ENCODE measurements at regions not wholly inside any gene's neighbourhood (a gene's known extent, or its start where the extent isn't known, plus 50 kb on each side); places are given as distances from the start of the nearest gene placed in this dataset.

DNA sequence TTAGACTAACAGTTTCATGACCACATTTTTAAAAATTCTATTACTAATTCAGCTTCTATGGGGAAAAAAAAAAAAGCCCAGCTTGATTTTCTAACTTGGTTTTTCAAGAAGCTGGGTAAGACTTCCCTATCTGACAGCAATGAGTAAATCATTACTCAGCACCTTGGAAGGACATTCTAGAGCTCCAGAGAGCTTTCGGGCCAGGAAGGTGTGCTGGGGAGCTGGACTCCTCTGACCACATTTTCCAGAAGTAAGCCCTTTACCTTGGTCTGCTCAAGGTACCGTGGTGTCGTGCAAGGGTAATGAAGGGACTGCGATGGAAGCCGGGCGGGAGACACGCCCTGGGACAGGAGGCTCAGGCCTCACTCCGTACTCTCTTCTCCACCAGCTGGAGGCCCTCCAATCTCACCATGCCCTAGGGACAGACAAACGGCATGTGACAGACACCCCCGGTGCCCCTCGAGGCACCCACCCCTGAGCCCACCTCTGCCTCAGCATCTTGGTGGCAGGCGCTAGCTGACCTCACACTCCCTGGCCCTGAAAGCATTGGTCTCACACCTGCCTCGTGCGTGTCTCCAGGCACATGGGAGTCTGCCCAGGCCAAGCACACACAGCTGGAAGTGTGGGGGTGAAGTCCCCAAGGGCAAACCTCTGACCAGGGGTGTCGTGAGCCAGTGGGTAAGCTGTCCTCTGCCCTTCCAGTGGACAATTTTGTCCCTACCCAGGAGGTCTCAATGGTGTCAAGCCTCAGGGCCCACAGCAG, 152.1 kb downstream of the OAT start:
- WGBS (ENCODE audit: insufficient coverage, insufficient replicate concordance, low lambda C conversion rate, missing lambda C conversion rate): 32% methylated on average over 15 of the region's 15 CpGs
- POLR2A ChIA-PET: no interaction called here

More for the DNA sequence above, 152.1 kb downstream of the OAT start:
- RAD21 ChIA-PET (ENCODE audit: unreplicated experiment): no interaction called here
- BruUV-seq (replicated peaks): no TSS peak
- in situ Hi-C loops (cut with MboI) (no loop called here), intact Hi-C loops (cut with micrococcal nuclease; ENCODE audit: unreplicated experiment) (no loop called here)
- no peak for FAIRE-seq
- Histone ChIP-seq H2AFZ (ENCODE audit: control insufficient read depth, low read depth, low read length) (no peak overlapping the region), H3K36me3 (ENCODE audit: control insufficient read depth in 2 of 2, insufficient read depth in 2 of 2, low read length in 1 of 2) (no peaks in the 10 kb centered on the region), H3K27ac (ENCODE audit: control insufficient read depth, insufficient read depth) (no peak overlapping the region), H4K20me1 (ENCODE audit: control insufficient read depth, insufficient read depth) (no peaks in the 10 kb centered on the region), H3K9ac (ENCODE audit: control insufficient read depth, insufficient read depth, low read length) (no peak overlapping the region), H3K4me1 (ENCODE audit: control insufficient read depth, insufficient read depth, low read length) (no peaks in the 10 kb centered on the region), H3K27me3 (replicated peaks in 1 of 2; ENCODE audit: control insufficient read depth in 2 of 2, insufficient read depth in 2 of 2, low read length in 1 of 2) (no peaks in the 10 kb centered on the region), H3K9me3 (replicated peaks; ENCODE audit: control insufficient read depth, insufficient read depth, low read length) (peaks cover under 1% of the 10 kb centered on the region; the same call in 1 of the 3 replicates), H3K79me2 (ENCODE audit: control insufficient read depth, insufficient read depth, low read length) (no peaks in the 10 kb centered on the region), H3K4me3 (no peak overlapping the region), H3K4me2 (ENCODE audit: control insufficient read depth, insufficient read depth) (no peak overlapping the region)
- TF ChIP-seq EP300 (IDR thresholded peaks at IDR 0.05; ENCODE audit: borderline replicate concordance in 1 of 2, control insufficient read depth in 1 of 2, low read depth in 2 of 2, low read length in 2 of 2) (no peak), RFX5 (IDR thresholded peaks at IDR 0.05; ENCODE audit: low read depth, low read length) (no peak), CHD2 (IDR thresholded peaks at IDR 0.05; ENCODE audit: borderline replicate concordance, low read depth, low read length) (no peak)
- TF ChIP-seq, protein P1, sequence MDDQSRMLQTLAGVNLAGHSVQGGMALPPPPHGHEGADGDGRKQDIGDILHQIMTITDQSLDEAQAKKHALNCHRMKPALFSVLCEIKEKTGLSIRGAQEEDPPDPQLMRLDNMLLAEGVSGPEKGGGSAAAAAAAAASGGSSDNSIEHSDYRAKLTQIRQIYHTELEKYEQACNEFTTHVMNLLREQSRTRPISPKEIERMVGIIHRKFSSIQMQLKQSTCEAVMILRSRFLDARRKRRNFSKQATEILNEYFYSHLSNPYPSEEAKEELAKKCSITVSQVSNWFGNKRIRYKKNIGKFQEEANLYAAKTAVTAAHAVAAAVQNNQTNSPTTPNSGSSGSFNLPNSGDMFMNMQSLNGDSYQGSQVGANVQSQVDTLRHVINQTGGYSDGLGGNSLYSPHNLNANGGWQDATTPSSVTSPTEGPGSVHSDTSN (IDR thresholded peaks at IDR 0.05; ENCODE audit: insufficient replicate concordance, low read depth, low read length): no peak
- TF ChIP-seq, protein P2, sequence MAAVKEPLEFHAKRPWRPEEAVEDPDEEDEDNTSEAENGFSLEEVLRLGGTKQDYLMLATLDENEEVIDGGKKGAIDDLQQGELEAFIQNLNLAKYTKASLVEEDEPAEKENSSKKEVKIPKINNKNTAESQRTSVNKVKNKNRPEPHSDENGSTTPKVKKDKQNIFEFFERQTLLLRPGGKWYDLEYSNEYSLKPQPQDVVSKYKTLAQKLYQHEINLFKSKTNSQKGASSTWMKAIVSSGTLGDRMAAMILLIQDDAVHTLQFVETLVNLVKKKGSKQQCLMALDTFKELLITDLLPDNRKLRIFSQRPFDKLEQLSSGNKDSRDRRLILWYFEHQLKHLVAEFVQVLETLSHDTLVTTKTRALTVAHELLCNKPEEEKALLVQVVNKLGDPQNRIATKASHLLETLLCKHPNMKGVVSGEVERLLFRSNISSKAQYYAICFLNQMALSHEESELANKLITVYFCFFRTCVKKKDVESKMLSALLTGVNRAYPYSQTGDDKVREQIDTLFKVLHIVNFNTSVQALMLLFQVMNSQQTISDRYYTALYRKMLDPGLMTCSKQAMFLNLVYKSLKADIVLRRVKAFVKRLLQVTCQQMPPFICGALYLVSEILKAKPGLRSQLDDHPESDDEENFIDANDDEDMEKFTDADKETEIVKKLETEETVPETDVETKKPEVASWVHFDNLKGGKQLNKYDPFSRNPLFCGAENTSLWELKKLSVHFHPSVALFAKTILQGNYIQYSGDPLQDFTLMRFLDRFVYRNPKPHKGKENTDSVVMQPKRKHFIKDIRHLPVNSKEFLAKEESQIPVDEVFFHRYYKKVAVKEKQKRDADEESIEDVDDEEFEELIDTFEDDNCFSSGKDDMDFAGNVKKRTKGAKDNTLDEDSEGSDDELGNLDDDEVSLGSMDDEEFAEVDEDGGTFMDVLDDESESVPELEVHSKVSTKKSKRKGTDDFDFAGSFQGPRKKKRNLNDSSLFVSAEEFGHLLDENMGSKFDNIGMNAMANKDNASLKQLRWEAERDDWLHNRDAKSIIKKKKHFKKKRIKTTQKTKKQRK (IDR thresholded peaks at IDR 0.05; ENCODE audit: low read depth, low read length): no peak
- ATAC-seq: no peak
- CTCF ChIA-PET: interaction anchor here (0.9 to 1.0 kb wide), 2 partner anchors 17 to 123 kb away, joined by 3 read pairs; no protein-coding TSS in a partner anchor
- SMC1A ChIA-PET (ENCODE audit: uncharacterized antibody, unreplicated experiment): interaction anchor here (0.6 to 1.5 kb wide), 2 partner anchors 122 to 684 kb away, joined by 3 to 4 read pairs; no protein-coding TSS in a partner anchor
- DNase-seq (ENCODE audit: low read depth, low spot score): no peak

Measured in GM12878 (cell line).